Muscle layer of colon (tissue), 2 donors: ENCODE measurements at regions not wholly inside any gene's neighbourhood (a gene's known extent, or its start where the extent isn't known, plus 50 kb on each side); places are given as distances from the start of the nearest gene placed in this dataset.

Source experiments
- H3K27ac ChIP-seq: one replicate; pipeline ENCODE4 v1.7.0; 2013; ENCODE audit warnings: low read depth, mild to moderate bottlenecking, low read length, moderate library complexity
- H3K27me3 ChIP-seq, 2 donors: one replicate each; pipeline ENCODE4 v1.7.0; 2013; ENCODE audit warnings: low read length in 2 of 2, mild to moderate bottlenecking in 2 of 2; ENCODE audit not compliant: insufficient read depth in 2 of 2, control insufficient read depth in 1 of 2
- H3K36me3 ChIP-seq: one replicate; pipeline ENCODE4 v1.7.0; 2013; ENCODE audit warnings: mild to moderate bottlenecking, low read length; ENCODE audit not compliant: insufficient read depth
- H3K4me1 ChIP-seq: one replicate; pipeline ENCODE4 v1.7.0; 2013; ENCODE audit warnings: mild to moderate bottlenecking, low read length; ENCODE audit not compliant: insufficient read depth
- H3K4me3 ChIP-seq, 2 donors: one replicate each; pipeline ENCODE4 v1.7.0; 2013; ENCODE audit warnings: low read length in 2 of 2, low read depth in 1 of 2, mild to moderate bottlenecking in 1 of 2, moderate library complexity in 1 of 2
- H3K9ac ChIP-seq: one replicate; pipeline ENCODE4 v1.7.0; 2013; ENCODE audit warnings: low read length
- H3K9me3 ChIP-seq: one replicate; pipeline ENCODE4 v1.7.0; 2013; ENCODE audit warnings: mild to moderate bottlenecking, low read length
- donor health status: abdominal sarcoma.
- donor health status: Adenocarcinoma of cecum.

DNA sequence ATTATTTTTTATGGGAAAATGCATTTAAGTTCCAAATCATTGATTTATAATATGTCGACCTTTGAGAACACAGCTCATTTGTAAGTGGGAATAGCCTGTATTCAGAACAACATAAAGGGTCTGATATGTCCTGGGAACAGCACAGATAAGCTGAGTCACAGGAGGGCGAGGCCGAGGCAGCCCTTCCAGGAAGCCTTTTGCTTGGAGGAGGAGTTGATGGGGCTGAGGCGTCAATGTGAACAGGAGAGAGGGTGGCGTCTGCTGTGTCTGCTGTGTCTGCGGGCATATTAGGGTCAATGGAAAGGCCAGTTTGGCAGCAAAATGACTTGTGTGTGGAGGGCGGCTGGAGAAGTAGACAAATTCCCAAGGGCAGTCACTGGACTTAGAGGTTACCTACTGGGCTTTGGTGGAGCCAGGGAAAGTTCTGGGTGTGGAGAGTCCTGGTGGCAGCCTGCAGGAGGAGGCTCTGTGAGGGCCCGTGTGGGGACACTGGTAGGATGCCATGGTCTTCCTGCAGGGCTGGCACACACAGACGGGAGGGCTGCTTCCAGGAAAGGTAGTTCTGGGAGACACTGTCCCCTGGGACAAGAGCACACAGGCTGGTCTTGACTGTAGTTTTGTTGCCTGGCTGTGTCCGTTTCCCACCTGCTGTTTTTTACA, 128.1 kb downstream of the GLI2 start:
- Histone ChIP-seq H3K27ac (no peak overlapping the region), H3K36me3 (no peaks in the 10 kb centered on the region), H3K9me3 (no peaks in the 10 kb centered on the region), H3K4me1 (peaks cover 35% of the 10 kb centered on the region), H3K27me3 (no peaks in the 10 kb centered on the region), H3K4me3 (no peak overlapping the region), H3K9ac (no peak overlapping the region)

DNA sequence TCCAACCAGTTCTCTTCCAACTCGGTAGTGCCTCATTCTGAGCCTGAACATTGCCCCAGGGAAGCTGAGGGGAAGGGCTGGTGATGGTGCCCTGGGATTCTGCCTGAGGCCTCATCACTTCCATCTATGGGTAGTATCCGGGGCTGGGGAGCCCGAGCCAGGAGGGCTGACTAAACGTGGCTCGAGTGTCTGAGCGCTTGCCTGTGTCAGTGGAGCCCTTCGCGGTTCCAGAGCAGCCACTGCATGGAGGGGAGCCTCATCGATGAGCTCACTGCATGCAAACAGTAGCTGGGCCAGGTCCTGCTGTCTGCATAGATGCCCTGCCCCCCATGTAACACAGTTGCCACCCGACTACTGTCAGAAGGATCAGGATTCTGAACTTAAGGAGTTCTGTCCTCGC, 129.3 kb downstream of the GLI2 start:
- Histone ChIP-seq H3K27me3 (no peaks in the 10 kb centered on the region), H3K9me3 (no peaks in the 10 kb centered on the region), H3K9ac (no peak overlapping the region), H3K4me3 (no peak overlapping the region), H3K36me3 (no peaks in the 10 kb centered on the region), H3K4me1 (peaks cover 46% of the 10 kb centered on the region), H3K27ac (no peak overlapping the region)

DNA sequence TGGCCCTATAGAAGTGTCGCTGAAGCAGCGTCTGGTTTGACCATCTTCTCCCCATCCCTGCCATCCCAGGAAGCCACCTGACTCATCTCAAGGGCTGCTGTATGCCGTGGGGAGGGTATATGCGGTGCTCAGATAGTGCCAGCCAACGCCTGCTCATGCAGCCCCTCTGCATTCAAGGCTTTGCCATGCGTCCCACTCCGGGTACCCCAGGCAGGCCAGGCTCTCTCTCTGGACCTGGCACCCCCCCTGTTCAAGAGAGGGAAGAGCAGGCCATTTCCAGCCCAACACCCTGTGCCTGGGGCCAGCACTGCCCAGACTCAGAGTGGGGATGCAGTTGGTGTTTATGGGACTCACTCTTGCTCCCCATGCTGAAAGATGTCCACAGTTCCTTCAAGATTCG, 130.0 kb downstream of the GLI2 start:
- Histone ChIP-seq H3K4me1 (peaks cover 48% of the 10 kb centered on the region), H3K27ac (no peak overlapping the region), H3K36me3 (no peaks in the 10 kb centered on the region), H3K27me3 (no peaks in the 10 kb centered on the region), H3K4me3 (no peak overlapping the region), H3K9me3 (no peaks in the 10 kb centered on the region), H3K9ac (no peak overlapping the region)

DNA sequence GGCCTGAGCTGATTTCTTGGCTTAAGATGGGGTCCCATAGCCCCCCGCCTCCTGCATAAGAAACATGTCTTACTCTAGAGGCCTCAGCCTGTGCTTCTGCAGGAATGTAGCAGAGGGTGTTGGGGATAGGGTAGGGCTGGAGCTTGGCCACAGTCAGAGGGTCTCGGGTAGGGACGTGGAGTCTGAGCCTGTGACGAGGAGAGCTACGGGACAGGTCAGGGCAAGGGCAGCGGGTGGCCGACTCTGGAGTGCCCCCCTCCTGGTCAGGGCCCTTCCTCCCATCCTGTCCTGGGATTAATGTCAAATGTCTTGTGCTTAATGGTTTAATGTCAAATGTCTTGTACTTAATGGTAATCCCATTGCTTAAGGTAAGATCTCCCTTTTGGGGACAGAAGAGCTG, 130.4 kb downstream of the GLI2 start:
- H3K4me3 ChIP-seq = no peak overlapping the region
- H3K9ac ChIP-seq = no peak overlapping the region
- peaks cover 48% of the 10 kb centered on the region for H3K4me1 ChIP-seq
- H3K27me3 ChIP-seq = no peaks in the 10 kb centered on the region
- no peaks in the 10 kb centered on the region for H3K36me3 ChIP-seq
- H3K27ac ChIP-seq = no peak overlapping the region
- no peaks in the 10 kb centered on the region for H3K9me3 ChIP-seq

DNA sequence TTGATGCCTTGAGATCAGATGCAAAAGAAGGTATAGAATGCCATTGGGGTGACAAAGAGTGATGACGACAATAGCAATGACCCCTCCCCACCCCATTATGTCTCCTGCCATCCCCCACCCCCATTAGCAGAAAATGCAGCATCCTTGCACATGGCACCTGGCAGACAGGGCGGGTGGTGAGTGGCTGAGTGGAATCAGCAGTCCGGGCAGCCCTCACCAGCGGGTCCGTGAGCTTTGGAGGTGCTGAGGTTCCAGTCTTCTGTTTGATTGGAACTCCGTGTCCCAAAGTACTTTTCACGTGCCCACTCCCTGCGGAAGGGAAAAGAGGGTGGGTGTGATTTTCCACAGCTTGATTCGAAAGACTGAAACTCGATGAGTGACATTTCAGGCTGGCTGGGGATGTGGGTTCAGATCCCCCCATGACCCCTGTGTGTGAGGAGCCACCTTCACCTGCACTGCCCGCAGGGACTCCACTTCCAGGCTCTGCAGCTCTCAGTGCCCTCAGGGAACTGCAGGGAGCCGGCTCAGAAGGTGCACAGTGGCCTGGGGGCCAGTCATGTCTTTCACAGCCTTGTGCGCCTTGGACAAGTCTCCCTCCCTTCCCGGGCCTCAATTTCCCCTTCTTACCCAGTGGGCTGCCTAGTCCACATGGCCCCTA, 130.9 kb downstream of the GLI2 start:
- Histone ChIP-seq H3K4me1 (peaks cover 48% of the 10 kb centered on the region), H3K36me3 (no peaks in the 10 kb centered on the region), H3K9ac (peak overlapping the region; percentile 63), H3K4me3 (peak overlapping the region; percentile 0 to 60), H3K27me3 (no peaks in the 10 kb centered on the region), H3K9me3 (no peaks in the 10 kb centered on the region), H3K27ac (peak overlapping the region; percentile 91)

DNA sequence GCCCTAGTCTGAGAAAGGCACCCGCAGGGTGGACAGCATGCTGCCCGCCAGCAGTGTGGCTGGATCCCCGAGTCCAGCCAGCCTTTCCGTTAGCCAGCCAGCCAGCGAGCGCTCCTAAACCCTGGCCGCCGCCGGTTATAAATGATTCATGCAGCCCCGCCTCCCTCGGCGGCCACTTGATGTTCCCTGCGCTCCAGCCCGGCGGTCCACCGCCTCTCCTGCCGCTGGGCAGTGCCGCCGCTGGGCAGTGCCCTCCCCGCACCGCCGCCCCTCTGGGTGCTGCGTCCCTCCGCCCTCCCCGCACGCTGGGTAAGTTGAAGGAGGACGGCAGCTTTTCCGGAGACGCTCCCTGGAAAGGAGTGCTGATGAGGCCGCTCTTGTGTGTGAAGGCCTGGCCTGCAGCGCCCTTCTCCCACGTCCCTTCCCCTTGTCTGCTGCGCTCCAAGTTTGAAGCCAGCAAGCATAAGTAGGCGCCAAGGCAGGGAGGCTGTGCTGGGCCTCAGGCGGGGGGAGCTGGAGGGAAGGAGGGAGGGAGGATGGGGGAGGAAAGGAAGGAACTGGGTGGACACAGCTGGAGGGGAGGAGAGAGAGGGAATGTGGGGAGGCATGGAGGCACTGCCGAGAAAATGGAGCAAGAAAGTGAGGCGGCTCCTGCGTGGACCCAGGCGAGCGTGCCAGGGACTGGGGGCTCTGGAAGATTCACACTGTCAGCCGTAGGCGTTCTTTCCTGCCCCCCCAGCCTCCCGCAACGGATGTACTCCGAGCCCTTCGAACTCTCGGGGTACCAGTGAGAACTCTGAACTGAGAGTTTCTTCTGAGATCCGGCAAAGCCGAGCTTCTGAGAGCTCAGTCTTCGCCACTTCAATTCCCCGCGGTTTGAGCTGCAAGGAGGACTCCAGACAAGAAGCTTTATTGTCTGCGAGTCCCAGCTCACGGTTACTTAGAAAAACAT, 131.9 kb downstream of the GLI2 start:
- no peaks in the 10 kb centered on the region for H3K27me3 ChIP-seq
- H3K27ac ChIP-seq = peak overlapping the region; percentile 91
- H3K4me3 ChIP-seq = peak overlapping the region; percentile 36 to 60
- no peaks in the 10 kb centered on the region for H3K9me3 ChIP-seq
- H3K9ac ChIP-seq = peak overlapping the region; percentile 63
- H3K4me1 ChIP-seq = peaks cover 48% of the 10 kb centered on the region
- no peaks in the 10 kb centered on the region for H3K36me3 ChIP-seq

DNA sequence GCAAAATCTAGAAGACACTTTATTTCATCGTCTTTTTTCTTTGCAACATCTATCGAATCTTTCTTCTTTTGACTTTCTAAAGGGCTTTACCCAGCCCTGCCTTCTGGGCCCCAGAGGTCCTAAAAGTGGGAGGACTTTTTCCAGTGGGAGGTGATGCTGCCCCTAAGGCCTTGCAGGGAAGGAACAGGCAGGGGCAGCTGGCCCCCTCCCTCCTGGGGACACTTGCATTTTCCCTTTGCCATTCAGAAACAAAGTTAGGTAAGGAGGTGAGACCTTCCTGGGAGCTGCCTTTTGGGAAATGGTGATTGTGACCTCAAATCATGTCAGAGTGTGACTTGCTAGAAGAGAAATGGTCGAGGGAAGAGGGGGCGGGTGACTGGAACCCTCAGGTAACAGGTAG, 132.7 kb downstream of the GLI2 start:
- H3K4me3 ChIP-seq = peak overlapping the region; percentile 36 to 60
- peak overlapping the region; percentile 63 for H3K9ac ChIP-seq

DNA sequence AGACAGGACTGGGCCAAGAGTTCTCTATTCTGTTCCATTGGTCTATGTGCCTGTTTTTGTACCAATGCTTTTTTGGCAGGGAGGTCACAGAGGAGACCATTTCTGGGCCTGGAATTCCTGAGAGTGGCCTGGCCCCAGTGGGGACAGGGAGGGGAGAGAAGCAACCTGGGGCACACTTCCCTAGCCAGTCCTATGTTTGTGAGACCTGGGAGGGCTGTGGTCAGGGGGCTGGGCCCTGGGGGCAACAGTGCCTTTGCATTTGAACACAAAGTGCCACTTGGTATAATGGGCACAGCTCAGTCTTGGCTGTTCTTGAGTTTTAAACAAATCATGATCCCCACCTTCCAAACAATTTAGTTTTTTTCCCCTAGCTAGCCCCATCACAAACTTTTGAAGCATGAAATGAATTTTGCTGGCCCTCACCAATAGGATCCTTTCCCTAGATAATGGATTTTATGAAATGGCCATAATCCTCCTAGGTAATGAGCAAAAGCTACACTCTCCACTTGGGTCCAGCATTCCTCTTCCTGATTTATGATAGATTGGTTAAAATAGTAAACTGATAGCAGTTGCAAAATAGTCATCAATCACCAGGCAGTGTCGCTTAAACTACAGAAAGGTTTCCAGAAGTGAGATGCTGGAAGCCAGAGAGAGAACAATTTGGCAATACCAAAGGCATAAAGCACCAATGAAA, 133.5 kb downstream of the GLI2 start:
- Histone ChIP-seq H3K4me1 (peaks cover 48% of the 10 kb centered on the region), H3K4me3 (no peak overlapping the region), H3K27ac (no peak overlapping the region), H3K9me3 (no peaks in the 10 kb centered on the region), H3K36me3 (no peaks in the 10 kb centered on the region), H3K9ac (no peak overlapping the region), H3K27me3 (no peaks in the 10 kb centered on the region)

More for the DNA sequence above, 132.7 kb downstream of the GLI2 start:
- H3K4me1 ChIP-seq = peaks cover 48% of the 10 kb centered on the region
- H3K27me3 ChIP-seq = no peaks in the 10 kb centered on the region
- H3K27ac ChIP-seq = peak overlapping the region; percentile 91
- no peaks in the 10 kb centered on the region for H3K36me3 ChIP-seq
- H3K9me3 ChIP-seq = no peaks in the 10 kb centered on the region

DNA sequence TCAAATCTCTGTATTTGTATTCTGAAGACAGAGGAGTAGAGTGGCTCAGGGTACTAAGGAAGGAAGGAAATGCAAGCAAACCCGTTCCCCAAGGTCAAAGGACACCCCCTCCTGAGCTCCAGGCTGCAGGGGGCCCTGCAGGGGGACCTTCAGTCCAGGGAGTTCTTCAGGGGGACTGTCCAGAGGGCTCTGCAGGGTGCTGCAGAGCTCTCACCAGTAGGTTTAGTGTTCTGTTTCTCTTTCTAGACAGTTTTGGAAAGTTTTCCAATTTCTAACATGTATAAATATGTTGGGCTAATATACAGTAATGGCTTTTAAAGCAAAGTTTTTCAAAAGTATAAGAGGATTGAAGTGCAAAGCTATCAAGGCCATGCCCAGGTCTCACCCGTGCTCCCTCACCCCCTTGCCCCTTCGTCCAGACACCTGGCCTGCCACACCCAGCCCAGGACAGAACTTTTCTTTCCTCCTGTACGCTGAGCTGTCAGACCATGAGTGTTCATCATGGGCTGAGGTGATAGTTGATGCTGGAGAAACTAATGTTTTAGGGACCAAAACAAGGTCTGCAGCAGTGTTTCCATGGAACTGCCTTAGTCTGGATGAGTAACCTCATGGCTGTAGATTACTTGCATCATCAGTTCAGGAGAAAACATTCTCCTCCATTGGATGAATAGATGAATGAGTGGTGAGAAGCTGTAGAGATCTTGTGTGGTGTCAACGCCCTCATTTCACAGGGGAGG, 134.2 kb downstream of the GLI2 start:
- Histone ChIP-seq H3K9ac (no peak overlapping the region), H3K4me1 (peaks cover 47% of the 10 kb centered on the region), H3K9me3 (no peaks in the 10 kb centered on the region), H3K27me3 (no peaks in the 10 kb centered on the region), H3K4me3 (no peak overlapping the region), H3K36me3 (no peaks in the 10 kb centered on the region), H3K27ac (no peak overlapping the region)

DNA sequence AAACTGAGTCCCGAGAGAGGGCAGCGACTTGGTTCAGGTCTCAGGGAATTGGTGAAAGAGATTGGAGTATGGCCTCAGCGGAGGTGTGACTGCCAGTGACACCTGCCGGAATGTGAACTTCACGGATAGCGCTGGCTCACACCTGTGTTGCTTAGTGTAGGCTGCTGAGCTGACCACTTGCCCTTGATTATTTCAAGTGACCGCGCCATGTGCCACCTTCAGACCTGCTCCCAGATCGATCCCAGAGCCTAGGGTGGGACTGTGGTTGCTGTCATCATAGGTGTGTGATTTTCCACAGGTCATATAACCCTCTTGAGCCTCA, 134.8 kb downstream of the GLI2 start:
- no peaks in the 10 kb centered on the region for H3K27me3 ChIP-seq
- H3K4me3 ChIP-seq = no peak overlapping the region
- no peak overlapping the region for H3K9ac ChIP-seq
- no peaks in the 10 kb centered on the region for H3K36me3 ChIP-seq
- no peak overlapping the region for H3K27ac ChIP-seq
- H3K4me1 ChIP-seq = peaks cover 47% of the 10 kb centered on the region
- H3K9me3 ChIP-seq = no peaks in the 10 kb centered on the region
